HEK293 (cell line): ENCODE measurements at regions not wholly inside any gene's neighbourhood (a gene's known extent, or its start where the extent isn't known, plus 50 kb on each side); places are given as distances from the start of the nearest gene placed in this dataset.

Experiments used
- CTCF ChIA-PET: fragments of 350-600 bp; formaldehyde crosslinking; extraction: SDS; loops from one replicate; lab custom pipeline; 2021; ENCODE audit warnings: antibody characterized with exemption; lab: Yijun Ruan, JAX
- POLR2A ChIA-PET: fragments of 300-600 bp; formaldehyde crosslinking; extraction: SDS; loops from one replicate; lab custom pipeline; 2020; ENCODE audit warnings: antibody characterized with exemption, inconsistent platforms; lab: Yijun Ruan, JAX
- H3K27ac ChIP-seq: fragments of 200-500 bp; sonication (Bioruptor generic); 2 replicates; pipeline ENCODE4 v1.5.1; 2014; ENCODE audit warnings: low read depth, low read length, control low read depth, inconsistent platforms; ENCODE audit errors: extremely low read depth
- H3K36me3 ChIP-seq, 2 experiments: fragments of 200-500 bp in 1 of 2; sonication (Bioruptor generic) in 1 of 2; 1 replicate in 1 of 2; 2 replicates in 1 of 2; pipeline ENCODE4 v1.5.1; 2014 to 2017; ENCODE audit warnings: inconsistent platforms in 2 of 2, low read length in 2 of 2; ENCODE audit not compliant: control insufficient read depth in 2 of 2, insufficient read depth in 1 of 2
- H3K4me1 ChIP-seq: fragments of 200-500 bp; sonication (Bioruptor generic); 2 replicates; pipeline ENCODE4 v1.5.1; 2014; ENCODE audit warnings: mild to moderate bottlenecking, low read length, inconsistent platforms; ENCODE audit not compliant: control insufficient read depth, insufficient read depth
- H3K4me3 ChIP-seq: 2 replicates; pipeline ENCODE4 v1.5.1; 2011; ENCODE audit warnings: low read depth, mild to moderate bottlenecking, control low read depth, low read length, moderate library complexity
- H3K9me3 ChIP-seq: fragments of 200-500 bp; sonication (Bioruptor generic); 2 replicates; pipeline ENCODE4 v1.5.1; 2014; ENCODE audit warnings: low read depth, low read length, inconsistent platforms; ENCODE audit not compliant: control insufficient read depth, insufficient read depth
- BCL6B ChIP-seq: fragments of 450-650 bp; formaldehyde crosslinking; IDR thresholded peaks from 2 replicates; pipeline ENCODE4 v1.5.1; 2017; ENCODE audit warnings: missing biosample characterization, missing genetic modification characterization
- MEIS1 ChIP-seq: sonication (generic); formaldehyde crosslinking; IDR thresholded peaks from 2 replicates; pipeline ENCODE4 v1.8.1; 2022; ENCODE audit warnings: missing genetic modification reagents, mild to moderate bottlenecking, borderline replicate concordance
- OVOL3 ChIP-seq: fragments of 450-650 bp; formaldehyde crosslinking; IDR thresholded peaks from 2 replicates; pipeline ENCODE4 v1.5.1; 2016; ENCODE audit warnings: missing biosample characterization, missing genetic modification characterization
- PBX3 ChIP-seq: sonication (generic); formaldehyde crosslinking; IDR thresholded peaks from 2 replicates; pipeline ENCODE4 v1.8.1; 2022; ENCODE audit warnings: mild to moderate bottlenecking, moderate library complexity, missing genetic modification reagents
- RBAK ChIP-seq: fragments of 450-650 bp; formaldehyde crosslinking; IDR thresholded peaks from 2 replicates; pipeline ENCODE4 v1.5.1; 2016; ENCODE audit warnings: missing biosample characterization, missing genetic modification characterization
- SETDB1 ChIP-seq: IDR thresholded peaks from one replicate; pipeline ENCODE4 v1.6.1; 2017; ENCODE audit warnings: mild to moderate bottlenecking, low read length, moderate library complexity, mixed read lengths; ENCODE audit not compliant: insufficient read length
- SP2 ChIP-seq: fragments of 450-650 bp; formaldehyde crosslinking; IDR thresholded peaks from 2 replicates; pipeline ENCODE4 v1.5.1; 2016; ENCODE audit warnings: missing biosample characterization, missing genetic modification characterization
- SP3 ChIP-seq: fragments of 450-650 bp; formaldehyde crosslinking; IDR thresholded peaks from 2 replicates; pipeline ENCODE4 v1.5.1; 2016; ENCODE audit warnings: missing biosample characterization, missing genetic modification characterization
- TCF7L2 ChIP-seq: IDR thresholded peaks from 2 replicates; pipeline ENCODE4 v1.6.1; 2011; ENCODE audit warnings: low read depth, mild to moderate bottlenecking, inconsistent platforms, low read length, moderate library complexity, borderline replicate concordance
- ZBTB1 ChIP-seq: fragments of 450-650 bp; formaldehyde crosslinking; IDR thresholded peaks from 2 replicates; pipeline ENCODE4 v1.5.1; 2016; ENCODE audit warnings: missing biosample characterization, missing genetic modification characterization
- ZBTB48 ChIP-seq: fragments of 450-650 bp; formaldehyde crosslinking; IDR thresholded peaks from 2 replicates; pipeline ENCODE4 v1.5.1; 2016; ENCODE audit warnings: missing biosample characterization, missing genetic modification characterization
- ZFHX2 ChIP-seq: fragments of 450-650 bp; formaldehyde crosslinking; conservative IDR thresholded peaks from 2 replicates; pipeline ENCODE4 v1.5.1; 2016; ENCODE audit warnings: missing biosample characterization, missing genetic modification characterization
- ZIC2 ChIP-seq: fragments of 450-650 bp; formaldehyde crosslinking; IDR thresholded peaks from 2 replicates; pipeline ENCODE4 v1.5.1; 2016; ENCODE audit warnings: missing biosample characterization, missing genetic modification characterization
- ZNF10 ChIP-seq: fragments of 450-650 bp; formaldehyde crosslinking; IDR thresholded peaks from 2 replicates; pipeline ENCODE4 v1.5.1; 2017; ENCODE audit warnings: missing biosample characterization, missing genetic modification characterization
- ZNF121 ChIP-seq: fragments of 450-650 bp; formaldehyde crosslinking; IDR thresholded peaks from 2 replicates; pipeline ENCODE4 v1.5.1; 2016; ENCODE audit warnings: missing biosample characterization, missing genetic modification characterization
- ZNF133 ChIP-seq: fragments of 450-650 bp; formaldehyde crosslinking; IDR thresholded peaks from 2 replicates; pipeline ENCODE4 v1.5.1; 2016; ENCODE audit warnings: missing biosample characterization, missing genetic modification characterization
- ZNF155 ChIP-seq: fragments of 450-650 bp; formaldehyde crosslinking; IDR thresholded peaks from 2 replicates; pipeline ENCODE4 v1.5.1; 2016; ENCODE audit warnings: missing biosample characterization, missing genetic modification characterization
- ZNF19 ChIP-seq: fragments of 450-650 bp; formaldehyde crosslinking; IDR thresholded peaks from 2 replicates; pipeline ENCODE4; 2016; ENCODE audit warnings: missing biosample characterization, missing genetic modification characterization, low read depth
- ZNF324 ChIP-seq: fragments of 450-650 bp; formaldehyde crosslinking; IDR thresholded peaks from 2 replicates; pipeline ENCODE4 v1.5.1; 2016; ENCODE audit warnings: missing biosample characterization, missing genetic modification characterization
- ZNF544 ChIP-seq: fragments of 450-650 bp; formaldehyde crosslinking; IDR thresholded peaks from 2 replicates; pipeline ENCODE4 v1.5.0; 2017; ENCODE audit warnings: missing biosample characterization, missing genetic modification characterization
- ZNF610 ChIP-seq: fragments of 450-650 bp; formaldehyde crosslinking; IDR thresholded peaks from 2 replicates; pipeline ENCODE4 v1.5.1; 2016; ENCODE audit warnings: missing biosample characterization, missing genetic modification characterization, borderline replicate concordance
- ZNF624 ChIP-seq: fragments of 450-650 bp; formaldehyde crosslinking; IDR thresholded peaks from 2 replicates; pipeline ENCODE4 v1.5.1; 2017; ENCODE audit warnings: missing biosample characterization, missing genetic modification characterization
- ZNF664 ChIP-seq: fragments of 450-650 bp; formaldehyde crosslinking; IDR thresholded peaks from 2 replicates; pipeline ENCODE4 v1.5.1; 2016; ENCODE audit warnings: missing biosample characterization, missing genetic modification characterization
- ZNF692 ChIP-seq: fragments of 450-650 bp; formaldehyde crosslinking; IDR thresholded peaks from 2 replicates; pipeline ENCODE4 v1.5.1; 2016; ENCODE audit warnings: missing biosample characterization, missing genetic modification characterization
- ZNF747 ChIP-seq: fragments of 450-650 bp; formaldehyde crosslinking; IDR thresholded peaks from 2 replicates; pipeline ENCODE4 v1.5.1; 2016; ENCODE audit warnings: missing biosample characterization, missing genetic modification characterization
- ZNF843 ChIP-seq: fragments of 450-650 bp; formaldehyde crosslinking; IDR thresholded peaks from 2 replicates; pipeline ENCODE4 v1.5.1; 2016; ENCODE audit warnings: missing biosample characterization, missing genetic modification characterization

DNA sequence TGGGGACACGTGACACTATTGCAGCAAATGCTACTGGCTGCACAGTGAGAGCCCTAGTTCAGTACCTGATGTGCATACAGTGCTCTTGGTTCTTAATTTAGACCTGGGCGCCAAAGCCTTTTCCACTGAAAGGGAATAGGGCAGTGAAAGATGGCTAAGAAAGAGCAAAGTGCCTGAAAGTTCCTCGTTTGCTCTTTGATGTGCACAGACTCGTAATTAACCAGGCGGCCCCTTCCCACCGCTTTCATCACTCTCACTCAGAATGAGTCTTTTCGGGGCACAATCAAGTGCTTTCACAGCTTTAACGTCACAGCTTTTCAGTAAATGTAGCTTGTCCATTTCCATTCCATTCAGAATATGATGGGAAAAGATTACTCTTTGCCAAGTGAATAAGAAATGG is 116.6 kb upstream of the ADRA1B start:
- TF ChIP-seq ZFHX2 (tag by site-specific recombination) = no peak
- TF ChIP-seq ZBTB48 (tag by site-specific recombination) = no peak
- no peak for TF ChIP-seq ZNF624
- TF ChIP-seq ZBTB1 (tag by site-specific recombination) = no peak
- no peak for TF ChIP-seq SETDB1
- no peak for TF ChIP-seq ZNF610 (tag by site-specific recombination)
- no peak for TF ChIP-seq SP3 (tag by site-specific recombination)
- TF ChIP-seq, all 188 proteins: peak for 0
- Histone ChIP-seq H3K27ac (no peak overlapping the region), H3K4me3 (no peak overlapping the region), H3K9me3 (no peaks in the 10 kb centered on the region), H3K36me3 (no peaks in the 10 kb centered on the region), H3K4me1 (no peaks in the 10 kb centered on the region)
- CTCF ChIA-PET = interaction anchor here (0.6 kb wide), 1 partner anchor 166 kb away, joined by 3 read pairs; no protein-coding TSS in a partner anchor
- POLR2A ChIA-PET = interaction anchor here (0.6 kb wide), 1 partner anchor 175 kb away, joined by 3 read pairs; no protein-coding TSS in a partner anchor

- POLR2A ChIA-PET = interaction anchor here (0.6 kb wide), 1 partner anchor 174 kb away, joined by 3 read pairs; no protein-coding TSS in a partner anchor
- Histone ChIP-seq H3K4me3 (no peak overlapping the region), H3K9me3 (no peaks in the 10 kb centered on the region), H3K36me3 (no peaks in the 10 kb centered on the region), H3K4me1 (no peaks in the 10 kb centered on the region), H3K27ac (no peak overlapping the region)
- CTCF ChIA-PET = interaction anchor here (0.6 kb wide), 2 partner anchors 165 to 745 kb away, joined by 3 read pairs; no protein-coding TSS in a partner anchor
- TF ChIP-seq RBAK (no peak), ZNF664 (tag by site-specific recombination) (no peak), BCL6B (tag by site-specific recombination) (no peak), ZNF121 (tag by site-specific recombination) (no peak), SP2 (tag by site-specific recombination) (no peak), ZNF133 (tag by site-specific recombination) (no peak), TCF7L2 (no peak), ZNF324 (tag by site-specific recombination) (no peak)
- TF ChIP-seq, all 188 proteins: peak for 0
Observed at GRCh38 chr5:159800131-159800840, 116.0 kb upstream of the ADRA1B start.

- H3K27ac ChIP-seq = no peak overlapping the region
- no peaks in the 10 kb centered on the region for H3K36me3 ChIP-seq
- H3K4me3 ChIP-seq = no peak overlapping the region
- TF ChIP-seq ZBTB48 (tag by site-specific recombination) (no peak), ZNF664 (tag by site-specific recombination) (no peak)
- H3K4me1 ChIP-seq = no peaks in the 10 kb centered on the region
- POLR2A ChIA-PET = no interaction called here
- H3K9me3 ChIP-seq = no peaks in the 10 kb centered on the region
- CTCF ChIA-PET = interaction anchor here (0.6 kb wide), 1 partner anchor 746 kb away, joined by 3 read pairs; no protein-coding TSS in a partner anchor
Observed at GRCh38 chr5:159801303-159801702, 115.0 kb upstream of the ADRA1B start.

DNA sequence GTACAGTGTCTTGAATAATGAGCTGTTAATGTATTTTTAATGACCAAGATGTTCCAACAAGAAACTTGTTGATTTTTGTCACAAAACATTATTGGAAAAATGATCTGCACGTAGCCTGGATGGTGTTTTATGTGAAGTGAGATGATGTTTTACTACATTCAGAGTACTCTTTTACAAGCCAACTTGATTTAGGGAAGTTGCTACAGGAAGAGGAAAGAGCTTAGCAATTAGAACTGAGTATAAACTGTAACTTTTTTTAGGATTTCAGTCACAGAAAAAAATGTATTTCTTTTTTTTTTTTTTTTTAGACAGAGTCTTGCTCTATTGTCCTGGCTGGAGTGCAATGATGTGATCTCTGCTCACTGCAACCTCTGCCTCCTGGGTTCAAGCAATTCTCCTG is 113.6 kb upstream of the ADRA1B start:
- CTCF ChIA-PET = interaction anchor here (0.5 to 0.8 kb wide), 2 partner anchors 20 to 1085 kb away, joined by 3 read pairs; no protein-coding TSS in a partner anchor
- Histone ChIP-seq H3K4me3 (no peak overlapping the region), H3K36me3 (no peaks in the 10 kb centered on the region), H3K9me3 (no peaks in the 10 kb centered on the region), H3K27ac (no peak overlapping the region), H3K4me1 (no peaks in the 10 kb centered on the region)
- POLR2A ChIA-PET = no interaction called here
- TF ChIP-seq OVOL3 (tag by site-specific recombination) = no peak
- no peak for TF ChIP-seq ZNF843
- no peak for TF ChIP-seq PBX3
- no peak for TF ChIP-seq ZIC2 (tag by site-specific recombination)
- no peak for TF ChIP-seq ZNF19
- no peak for TF ChIP-seq ZNF747
- no peak for TF ChIP-seq ZNF544 (tag by site-specific recombination)
- TF ChIP-seq ZNF692 (tag by site-specific recombination) = no peak
- TF ChIP-seq ZNF10 (tag by site-specific recombination) = no peak
- TF ChIP-seq MEIS1 (CRISPR knock-in tag) = no peak
- no peak for TF ChIP-seq ZNF155 (tag by site-specific recombination)
